Neural cell (in vitro differentiated cells): ENCODE measurements at regions not wholly inside any gene's neighbourhood (a gene's known extent, or its start where the extent isn't known, plus 50 kb on each side); places are given as distances from the start of the nearest gene placed in this dataset.

Experiments used
- H2AFZ ChIP-seq: fragments of 200-600, 300-800 bp; sonication (generic), shearing (Covaris generic); 2 replicates; pipeline ENCODE4 v1.6.0; 2014; ENCODE audit warnings: low read depth, mild to moderate bottlenecking, antibody characterized with exemption, low read length, moderate library complexity
- H3F3A ChIP-seq: fragments of 200-600 bp; shearing (Covaris generic); 2 replicates; pipeline ENCODE4 v1.6.1; 2016; ENCODE audit warnings: mild to moderate bottlenecking, moderate library complexity, mixed read lengths, antibody characterized with exemption, low read length; ENCODE audit not compliant: insufficient read depth, poor library complexity, severe bottlenecking
- H3K27ac ChIP-seq: fragments of 200-600, 300-800 bp; sonication (generic), shearing (Covaris generic); 2 replicates; pipeline ENCODE4 v1.5.1; 2014; ENCODE audit warnings: mild to moderate bottlenecking, low read length, moderate library complexity
- H3K27me3 ChIP-seq: fragments of 300-800, 200-600 bp; sonication (generic), shearing (Covaris generic); 2 replicates; pipeline ENCODE4 v1.6.0; 2014; ENCODE audit warnings: mild to moderate bottlenecking, low read depth, low read length, moderate library complexity; ENCODE audit not compliant: insufficient read depth
- H3K36me3 ChIP-seq: fragments of 300-800, 200-600 bp; sonication (generic), shearing (Covaris generic); 2 replicates; pipeline ENCODE4 v1.5.1; 2014; ENCODE audit warnings: mild to moderate bottlenecking, antibody characterized with exemption, low read length, moderate library complexity; ENCODE audit not compliant: insufficient read depth
- H3K4me2 ChIP-seq: fragments of 300-800, 200-600 bp; sonication (generic), shearing (Covaris generic); 2 replicates; pipeline ENCODE4 v1.6.0; 2014; ENCODE audit warnings: mild to moderate bottlenecking, low read length
- H3K4me3 ChIP-seq: fragments of 300-800, 200-600 bp; sonication (generic), shearing (Covaris generic); 2 replicates; pipeline ENCODE4 v1.5.1; 2014; ENCODE audit warnings: mild to moderate bottlenecking, low read length, moderate library complexity
- H3K79me2 ChIP-seq: fragments of 200-600 bp; shearing (Covaris generic); replicated peaks from 2 replicates; pipeline ENCODE4 v1.6.0; 2014; ENCODE audit warnings: mild to moderate bottlenecking, low read length, moderate library complexity; ENCODE audit not compliant: insufficient read depth
- H3K9ac ChIP-seq: fragments of 300-800, 200-600 bp; sonication (generic), shearing (Covaris generic); 2 replicates; pipeline ENCODE4 v1.6.1; 2016; ENCODE audit warnings: mild to moderate bottlenecking, low read length, mixed read lengths
- H3K9me2 ChIP-seq: fragments of 200-600 bp; shearing (Covaris generic); 2 replicates; pipeline ENCODE4 v1.6.1; 2016; ENCODE audit warnings: mild to moderate bottlenecking, low read length, mixed read lengths; ENCODE audit not compliant: insufficient read depth
- H3K9me3 ChIP-seq: fragments of 200-600, 300-800 bp; sonication (generic), shearing (Covaris generic); 2 replicates; pipeline ENCODE4 v1.6.1; 2016; ENCODE audit warnings: mild to moderate bottlenecking, mixed run types, low read length, moderate library complexity, mixed read lengths
- H4K20me1 ChIP-seq: fragments of 200-600 bp; shearing (Covaris generic); 2 replicates; pipeline ENCODE4 v1.6.1; 2016; ENCODE audit warnings: mild to moderate bottlenecking, mixed run types; ENCODE audit not compliant: insufficient read depth
- EP300 ChIP-seq: fragments of 450-650 bp; conservative IDR thresholded peaks from 2 replicates; pipeline ENCODE4 v1.6.1; 2014; ENCODE audit warnings: antibody characterized with exemption, mild to moderate bottlenecking, moderate library complexity; ENCODE audit not compliant: poor library complexity, severe bottlenecking
- EZH2 ChIP-seq: fragments of 200-600, 300-800 bp; shearing (Covaris generic), sonication (generic); IDR thresholded peaks from 2 replicates; pipeline ENCODE4 v1.6.1; 2014; ENCODE audit warnings: antibody characterized with exemption, low read length, borderline replicate concordance, mild to moderate bottlenecking; ENCODE audit not compliant: insufficient read depth, poor library complexity, severe bottlenecking
- MXI1 ChIP-seq: fragments of 450-650 bp; conservative IDR thresholded peaks from 2 replicates; pipeline ENCODE4 v1.6.1; 2014; ENCODE audit warnings: antibody characterized with exemption, mild to moderate bottlenecking; ENCODE audit not compliant: poor library complexity, severe bottlenecking
- POLR2AphosphoS5 ChIP-seq: IDR thresholded peaks from 2 replicates; pipeline ENCODE4 v1.6.1; 2012
- RAD21 ChIP-seq: fragments of 450-650 bp; conservative IDR thresholded peaks from 2 replicates; pipeline ENCODE4 v1.6.1; 2014; ENCODE audit warnings: antibody characterized with exemption, mild to moderate bottlenecking, moderate library complexity
- SMC3 ChIP-seq: fragments of 450-650 bp; conservative IDR thresholded peaks from 2 replicates; pipeline ENCODE4 v1.6.1; 2014; ENCODE audit warnings: antibody characterized with exemption, mild to moderate bottlenecking, moderate library complexity; ENCODE audit not compliant: poor library complexity
- TAF1 ChIP-seq: IDR thresholded peaks from 2 replicates; pipeline ENCODE4 v1.6.1; 2012; ENCODE audit warnings: low read depth
- TF ChIP-seq, protein P1 (sequence below): fragments of 450-650 bp; IDR thresholded peaks from 2 replicates; pipeline ENCODE4 v1.5.1; 2014; ENCODE audit warnings: antibody characterized with exemption, mild to moderate bottlenecking, moderate library complexity; ENCODE audit not compliant: poor library complexity, severe bottlenecking
- TF ChIP-seq, protein P2 (sequence below): IDR thresholded peaks from 2 replicates; pipeline ENCODE4 v1.6.1; 2012; ENCODE audit warnings: borderline replicate concordance

DNA sequence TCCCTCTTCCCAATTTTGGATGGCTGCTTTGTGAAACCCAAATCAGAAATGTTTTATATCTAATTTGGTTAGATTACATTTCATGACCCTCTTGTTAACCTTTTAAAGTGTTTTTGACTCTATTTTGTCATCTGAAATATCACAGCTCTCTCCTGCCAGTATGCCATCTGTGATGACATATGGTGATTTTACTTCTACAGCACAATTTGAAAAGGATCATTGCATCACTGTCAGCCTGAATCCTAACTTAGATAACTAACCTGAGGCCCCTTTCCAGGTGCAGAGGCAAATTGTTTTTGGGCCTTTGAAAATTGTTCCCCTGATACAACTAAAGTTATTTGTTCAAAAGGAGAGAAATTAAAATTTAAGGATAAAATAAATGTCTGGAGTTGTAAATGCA is 1023.4 kb upstream of the LRRTM1 start:
- no peak overlapping the region for H3K4me3 ChIP-seq
- H3K27ac ChIP-seq = no peak overlapping the region
- H2AFZ ChIP-seq = no peak overlapping the region
- H3K36me3 ChIP-seq = no peaks in the 10 kb centered on the region
- H3K9ac ChIP-seq = no peak overlapping the region
- no peaks in the 10 kb centered on the region for H4K20me1 ChIP-seq
- H3K27me3 ChIP-seq = no peaks in the 10 kb centered on the region
- H3K9me2 ChIP-seq = no peaks in the 10 kb centered on the region
- no peaks in the 10 kb centered on the region for H3K79me2 ChIP-seq
- H3F3A ChIP-seq = no peaks in the 10 kb centered on the region
- H3K9me3 ChIP-seq = no peaks in the 10 kb centered on the region
- no peak for TF ChIP-seq POLR2AphosphoS5
- no peak for TF ChIP-seq SMC3
- TF ChIP-seq, protein P1, sequence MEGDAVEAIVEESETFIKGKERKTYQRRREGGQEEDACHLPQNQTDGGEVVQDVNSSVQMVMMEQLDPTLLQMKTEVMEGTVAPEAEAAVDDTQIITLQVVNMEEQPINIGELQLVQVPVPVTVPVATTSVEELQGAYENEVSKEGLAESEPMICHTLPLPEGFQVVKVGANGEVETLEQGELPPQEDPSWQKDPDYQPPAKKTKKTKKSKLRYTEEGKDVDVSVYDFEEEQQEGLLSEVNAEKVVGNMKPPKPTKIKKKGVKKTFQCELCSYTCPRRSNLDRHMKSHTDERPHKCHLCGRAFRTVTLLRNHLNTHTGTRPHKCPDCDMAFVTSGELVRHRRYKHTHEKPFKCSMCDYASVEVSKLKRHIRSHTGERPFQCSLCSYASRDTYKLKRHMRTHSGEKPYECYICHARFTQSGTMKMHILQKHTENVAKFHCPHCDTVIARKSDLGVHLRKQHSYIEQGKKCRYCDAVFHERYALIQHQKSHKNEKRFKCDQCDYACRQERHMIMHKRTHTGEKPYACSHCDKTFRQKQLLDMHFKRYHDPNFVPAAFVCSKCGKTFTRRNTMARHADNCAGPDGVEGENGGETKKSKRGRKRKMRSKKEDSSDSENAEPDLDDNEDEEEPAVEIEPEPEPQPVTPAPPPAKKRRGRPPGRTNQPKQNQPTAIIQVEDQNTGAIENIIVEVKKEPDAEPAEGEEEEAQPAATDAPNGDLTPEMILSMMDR = no peak
- no peak for TF ChIP-seq EP300
- no peak for TF ChIP-seq EZH2
- no peak for TF ChIP-seq MXI1
- TF ChIP-seq, protein P2, sequence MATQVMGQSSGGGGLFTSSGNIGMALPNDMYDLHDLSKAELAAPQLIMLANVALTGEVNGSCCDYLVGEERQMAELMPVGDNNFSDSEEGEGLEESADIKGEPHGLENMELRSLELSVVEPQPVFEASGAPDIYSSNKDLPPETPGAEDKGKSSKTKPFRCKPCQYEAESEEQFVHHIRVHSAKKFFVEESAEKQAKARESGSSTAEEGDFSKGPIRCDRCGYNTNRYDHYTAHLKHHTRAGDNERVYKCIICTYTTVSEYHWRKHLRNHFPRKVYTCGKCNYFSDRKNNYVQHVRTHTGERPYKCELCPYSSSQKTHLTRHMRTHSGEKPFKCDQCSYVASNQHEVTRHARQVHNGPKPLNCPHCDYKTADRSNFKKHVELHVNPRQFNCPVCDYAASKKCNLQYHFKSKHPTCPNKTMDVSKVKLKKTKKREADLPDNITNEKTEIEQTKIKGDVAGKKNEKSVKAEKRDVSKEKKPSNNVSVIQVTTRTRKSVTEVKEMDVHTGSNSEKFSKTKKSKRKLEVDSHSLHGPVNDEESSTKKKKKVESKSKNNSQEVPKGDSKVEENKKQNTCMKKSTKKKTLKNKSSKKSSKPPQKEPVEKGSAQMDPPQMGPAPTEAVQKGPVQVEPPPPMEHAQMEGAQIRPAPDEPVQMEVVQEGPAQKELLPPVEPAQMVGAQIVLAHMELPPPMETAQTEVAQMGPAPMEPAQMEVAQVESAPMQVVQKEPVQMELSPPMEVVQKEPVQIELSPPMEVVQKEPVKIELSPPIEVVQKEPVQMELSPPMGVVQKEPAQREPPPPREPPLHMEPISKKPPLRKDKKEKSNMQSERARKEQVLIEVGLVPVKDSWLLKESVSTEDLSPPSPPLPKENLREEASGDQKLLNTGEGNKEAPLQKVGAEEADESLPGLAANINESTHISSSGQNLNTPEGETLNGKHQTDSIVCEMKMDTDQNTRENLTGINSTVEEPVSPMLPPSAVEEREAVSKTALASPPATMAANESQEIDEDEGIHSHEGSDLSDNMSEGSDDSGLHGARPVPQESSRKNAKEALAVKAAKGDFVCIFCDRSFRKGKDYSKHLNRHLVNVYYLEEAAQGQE = no peak
- no peak for TF ChIP-seq TAF1
- TF ChIP-seq RAD21 = no peak
- no peak overlapping the region for H3K4me2 ChIP-seq

DNA sequence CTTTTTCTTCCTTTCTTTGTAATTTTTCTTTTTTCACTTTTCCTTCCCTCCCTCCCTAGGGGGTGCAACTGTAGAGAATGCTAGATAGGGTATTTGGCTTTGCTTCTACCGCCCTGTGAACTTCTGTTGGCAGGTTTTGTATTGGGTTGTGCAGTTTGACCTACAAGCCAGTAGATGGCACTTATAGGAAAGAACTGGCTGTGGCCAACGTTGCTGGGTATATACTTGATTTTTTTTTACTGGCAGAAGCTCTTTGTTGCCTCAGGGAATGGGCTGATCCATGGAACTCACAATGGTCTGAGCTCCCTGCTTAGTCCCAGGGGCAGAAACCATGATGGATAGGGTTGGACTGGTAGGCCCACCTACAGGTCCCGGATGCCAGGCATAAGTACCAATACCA is 1019.5 kb upstream of the LRRTM1 start:
- H3F3A ChIP-seq = no peaks in the 10 kb centered on the region
- no peak overlapping the region for H3K4me2 ChIP-seq
- no peaks in the 10 kb centered on the region for H3K9me2 ChIP-seq
- H3K79me2 ChIP-seq = no peaks in the 10 kb centered on the region
- no peak overlapping the region for H3K4me3 ChIP-seq
- no peaks in the 10 kb centered on the region for H4K20me1 ChIP-seq
- H3K27me3 ChIP-seq = no peaks in the 10 kb centered on the region
- no peak overlapping the region for H3K27ac ChIP-seq
- no peak overlapping the region for H2AFZ ChIP-seq
- no peaks in the 10 kb centered on the region for H3K9me3 ChIP-seq
- no peak overlapping the region for H3K9ac ChIP-seq
- H3K36me3 ChIP-seq = no peaks in the 10 kb centered on the region
- no peak for TF ChIP-seq RAD21
- TF ChIP-seq, protein P2 = no peak
- TF ChIP-seq TAF1 = no peak
- TF ChIP-seq EP300 = no peak
- TF ChIP-seq POLR2AphosphoS5 = no peak
- no peak for TF ChIP-seq MXI1
- TF ChIP-seq, protein P1 = no peak
- no peak for TF ChIP-seq EZH2
- TF ChIP-seq SMC3 = no peak
